Activated B cell treated with CpG ODN at 0.5 μM for 24 hours (primary cell): ENCODE measurements at regions not wholly inside any gene's neighbourhood (a gene's known extent, or its start where the extent isn't known, plus 50 kb on each side); places are given as distances from the start of the nearest gene placed in this dataset.

Experiments used
- ATAC-seq: fragments of 200-7000 bp; cut with Tn5 transposase; one replicate; pipeline ENCODE4 v1.10.0; 2021; ENCODE audit warnings: low read depth, mild to moderate bottlenecking, moderate library complexity
- CTCF ChIA-PET: fragments of 350-600 bp; sonication (Branson Sonifier 250); formaldehyde crosslinking; loops from one replicate; lab custom pipeline; 2021; ENCODE audit warnings: antibody characterized with exemption; lab: Charles Lee
- POLR2A ChIA-PET: fragments of 350-600 bp; sonication (Branson Sonifier 250); formaldehyde crosslinking; loops from one replicate; lab custom pipeline; 2021; ENCODE audit warnings: antibody characterized with exemption; lab: Charles Lee
- DNase-seq: peaks from one replicate; pipeline ENCODE4 v3.0.0; 2022
- H3K27ac Mint-ChIP-seq: one replicate; pipeline ENCODE4 v1.8.0; 2020; ENCODE audit warnings: mixed read lengths
- H3K27me3 Mint-ChIP-seq: one replicate; pipeline ENCODE4 v1.8.0; 2021; ENCODE audit warnings: mixed read lengths
- H3K36me3 Mint-ChIP-seq: one replicate; pipeline ENCODE4 v1.8.0; 2021; ENCODE audit warnings: low read depth, mixed read lengths
- H3K4me1 Mint-ChIP-seq: one replicate; pipeline ENCODE4 v1.8.0; 2021; ENCODE audit warnings: mixed read lengths
- H3K4me3 Mint-ChIP-seq: one replicate; pipeline ENCODE4 v1.8.0; 2020; ENCODE audit warnings: mild to moderate bottlenecking, mixed read lengths
- H3K9me3 Mint-ChIP-seq: one replicate; pipeline ENCODE4 v1.8.0; 2020; ENCODE audit warnings: mixed read lengths
- CTCF ChIP-seq: fragments of 200-600 bp; IDR thresholded peaks from one replicate; pipeline ENCODE4 v1.8.0; 2022; ENCODE audit warnings: antibody characterized with exemption, mild to moderate bottlenecking
- intact Hi-C: fragments of 100-400 bp; cut with micrococcal nuclease; formaldehyde crosslinking; loops from one replicate; pipeline ENCODE4 v1.15.1; 2024

GRCh38 chr9:113674436-113674835 is 201.7 kb upstream of the ZNF618 start:
- Mint-ChIP-seq H3K9me3 (no peaks in the 10 kb centered on the region), H3K4me1 (peaks cover 8% of the 10 kb centered on the region), H3K4me3 (no peak overlapping the region), H3K27ac (no peak overlapping the region), H3K27me3 (peaks cover 43% of the 10 kb centered on the region), H3K36me3 (no peaks in the 10 kb centered on the region)
- CTCF ChIA-PET = no interaction called here
- intact Hi-C loops = no loop called here
- POLR2A ChIA-PET = no interaction called here
- TF ChIP-seq CTCF = no peak
- ATAC-seq (no peak), DNase-seq (no peak)

- DNase-seq = no peak
- peaks cover 48% of the 10 kb centered on the region for H3K27me3 Mint-ChIP-seq
- no peak for ATAC-seq
- peaks cover 8% of the 10 kb centered on the region for H3K4me1 Mint-ChIP-seq
- no peaks in the 10 kb centered on the region for H3K36me3 Mint-ChIP-seq
- ChIA-PET POLR2A (no interaction called here), CTCF (no interaction called here)
- H3K4me3 Mint-ChIP-seq = no peak overlapping the region
- TF ChIP-seq CTCF = no peak
- no peak overlapping the region for H3K27ac Mint-ChIP-seq
- H3K9me3 Mint-ChIP-seq = no peaks in the 10 kb centered on the region
- intact Hi-C loops = no loop called here
Observed at GRCh38 chr9:113675475-113675941, 200.6 kb upstream of the ZNF618 start.

GRCh38 chr9:113677057-113677456 is 199.1 kb upstream of the ZNF618 start:
- ChIA-PET CTCF (no interaction called here), POLR2A (no interaction called here)
- DNase-seq = no peak
- Mint-ChIP-seq H3K27me3 (peaks cover 58% of the 10 kb centered on the region), H3K36me3 (no peaks in the 10 kb centered on the region), H3K9me3 (no peaks in the 10 kb centered on the region), H3K4me1 (peaks cover 8% of the 10 kb centered on the region), H3K4me3 (no peak overlapping the region), H3K27ac (no peak overlapping the region)
- intact Hi-C loops = no loop called here
- TF ChIP-seq CTCF = no peak
- no peak for ATAC-seq

- TF ChIP-seq CTCF = no peak
- DNase-seq = no peak
- Mint-ChIP-seq H3K4me3 (no peak overlapping the region), H3K27ac (no peak overlapping the region), H3K36me3 (no peaks in the 10 kb centered on the region), H3K27me3 (peaks cover 61% of the 10 kb centered on the region), H3K9me3 (no peaks in the 10 kb centered on the region), H3K4me1 (peaks cover 8% of the 10 kb centered on the region)
- POLR2A ChIA-PET = no interaction called here
- intact Hi-C loops = no loop called here
- CTCF ChIA-PET = no interaction called here
- ATAC-seq = no peak
Observed at GRCh38 chr9:113677569-113677968, 198.5 kb upstream of the ZNF618 start.

- DNase-seq (no peak), ATAC-seq (no peak)
- intact Hi-C loops = no loop called here
- no peaks in the 10 kb centered on the region for H3K36me3 Mint-ChIP-seq
- no peak overlapping the region for H3K4me3 Mint-ChIP-seq
- ChIA-PET POLR2A (no interaction called here), CTCF (no interaction called here)
- TF ChIP-seq CTCF = no peak
- H3K9me3 Mint-ChIP-seq = no peaks in the 10 kb centered on the region
- peaks cover 8% of the 10 kb centered on the region for H3K4me1 Mint-ChIP-seq
- no peak overlapping the region for H3K27ac Mint-ChIP-seq
- H3K27me3 Mint-ChIP-seq = peaks cover 64% of the 10 kb centered on the region
Observed at GRCh38 chr9:113678119-113678858, 197.8 kb upstream of the ZNF618 start.
